IMR-90 (cell line): ENCODE measurements at regions not wholly inside any gene's neighbourhood (a gene's known extent, or its start where the extent isn't known, plus 50 kb on each side); places are given as distances from the start of the nearest gene placed in this dataset.

Experiments
- ATAC-seq: fragments of 200-7000 bp; cut with Tn5 transposase; 2 replicates; pipeline ENCODE4 v1.9.1; 2020; ENCODE audit warnings: low read depth, mild to moderate bottlenecking, moderate library complexity
- BruUV-seq: library from RNA; stranded (reverse); fragments of 400-500 nt; replicated peaks from 2 replicates; lab custom pipeline; 2021; lab: Mats Ljungman, UMichigan
- CTCF ChIA-PET: fragments of 300-600 bp; formaldehyde crosslinking; extraction: SDS; loops from one replicate; lab custom pipeline; 2021; ENCODE audit warnings: antibody characterized with exemption; lab: Yijun Ruan, JAX
- POLR2A ChIA-PET: fragments of 300-600 bp; sonication (Branson Sonifier 250); formaldehyde crosslinking; loops from one replicate; lab custom pipeline; 2022; ENCODE audit warnings: antibody characterized with exemption; ENCODE audit not compliant: unreplicated experiment; lab: Charles Lee
- DNase-seq: peaks from one replicate; pipeline ENCODE4 v3.0.0; 2013
- H2AFZ ChIP-seq: replicated peaks from 2 replicates; pipeline ENCODE3; 2013; ENCODE audit warnings: low read length, mild to moderate bottlenecking; ENCODE audit not compliant: poor library complexity
- H2AK5ac ChIP-seq: 2 replicates; pipeline ENCODE4 v1.6.1; 2013; ENCODE audit warnings: low read depth, low read length, inconsistent platforms
- H2AK9ac ChIP-seq: replicated peaks from 2 replicates; pipeline ENCODE3; 2013; ENCODE audit warnings: mild to moderate bottlenecking, low read depth, low read length, moderate library complexity; ENCODE audit not compliant: poor library complexity
- H2BK120ac ChIP-seq: 2 replicates; pipeline ENCODE4 v1.6.1; 2013; ENCODE audit warnings: low read depth, low read length, inconsistent platforms
- H2BK15ac ChIP-seq: 3 replicates; pipeline ENCODE4 v1.6.1; 2013; ENCODE audit warnings: low read depth, low read length, inconsistent platforms
- H2BK20ac ChIP-seq: 2 replicates; pipeline ENCODE4 v1.6.1; 2013; ENCODE audit warnings: low read depth, mild to moderate bottlenecking, inconsistent platforms, low read length, moderate library complexity
- H2BK5ac ChIP-seq: 2 replicates; pipeline ENCODE4 v1.6.1; 2013; ENCODE audit warnings: mild to moderate bottlenecking, low read depth, low read length, inconsistent platforms; ENCODE audit not compliant: poor library complexity, severe bottlenecking
- H3K14ac ChIP-seq: replicated peaks from 2 replicates; pipeline ENCODE4 v1.6.1; 2013; ENCODE audit warnings: low read depth, low read length, inconsistent platforms
- H3K18ac ChIP-seq: 2 replicates; pipeline ENCODE4 v1.6.1; 2013; ENCODE audit warnings: low read depth, low read length, control low read depth
- H3K23ac ChIP-seq: 2 replicates; pipeline ENCODE4 v1.6.1; 2013; ENCODE audit warnings: low read depth, low read length, inconsistent platforms
- H3K27ac ChIP-seq: 2 replicates; pipeline ENCODE4 v1.5.1; 2013; ENCODE audit warnings: mild to moderate bottlenecking, control low read depth, low read length; ENCODE audit not compliant: insufficient read depth
- H3K27me3 ChIP-seq: 2 replicates; pipeline ENCODE4 v1.6.1; 2013; ENCODE audit warnings: low read length; ENCODE audit not compliant: control insufficient read depth, insufficient read depth
- H3K36me3 ChIP-seq: 2 replicates; pipeline ENCODE4 v1.6.1; 2013; ENCODE audit warnings: low read length, mixed read lengths; ENCODE audit not compliant: control insufficient read depth, insufficient read depth
- H3K4ac ChIP-seq: 2 replicates; pipeline ENCODE4 v1.6.1; 2013; ENCODE audit warnings: low read depth, low read length, inconsistent platforms
- H3K4me1 ChIP-seq: 2 replicates; pipeline ENCODE4 v1.6.1; 2013; ENCODE audit warnings: low read length, mixed read lengths; ENCODE audit not compliant: control insufficient read depth, insufficient read depth
- H3K4me2 ChIP-seq: 2 replicates; pipeline ENCODE4 v1.6.1; 2013; ENCODE audit warnings: low read depth, mild to moderate bottlenecking, control low read depth, low read length, moderate library complexity
- H3K4me3 ChIP-seq: 2 replicates; pipeline ENCODE4 v1.5.1; 2013; ENCODE audit warnings: low read depth, mild to moderate bottlenecking, control low read depth, low read length, moderate library complexity; ENCODE audit not compliant: insufficient read depth
- H3K56ac ChIP-seq: 2 replicates; pipeline ENCODE4 v1.6.1; 2013; ENCODE audit warnings: low read length, inconsistent platforms; ENCODE audit not compliant: insufficient read depth; ENCODE audit errors: extremely low read depth
- H3K79me1 ChIP-seq, 2 experiments: 2 replicates each; pipeline ENCODE4 v1.6.1; 2013; ENCODE audit warnings: low read length in 2 of 2, inconsistent platforms in 1 of 2, low read depth in 1 of 2
- H3K9ac ChIP-seq: 2 replicates; pipeline ENCODE4 v1.6.1; 2013; ENCODE audit warnings: low read depth, low read length, control low read depth
- H3K9me1 ChIP-seq: 2 replicates; pipeline ENCODE4 v1.6.1; 2013; ENCODE audit warnings: low read length, inconsistent platforms; ENCODE audit not compliant: insufficient read depth
- H3K9me3 ChIP-seq: 2 replicates; pipeline ENCODE4 v1.6.1; 2013; ENCODE audit warnings: low read length; ENCODE audit not compliant: control insufficient read depth, insufficient read depth
- H4K20me1 ChIP-seq: 2 replicates; pipeline ENCODE4 v1.6.1; 2013; ENCODE audit warnings: low read length, inconsistent platforms; ENCODE audit not compliant: insufficient read depth
- H4K5ac ChIP-seq: 2 replicates; pipeline ENCODE4 v1.6.1; 2013; ENCODE audit warnings: mild to moderate bottlenecking, low read depth, low read length, control low read depth
- H4K8ac ChIP-seq, 2 experiments: 2 replicates each; pipeline ENCODE4 v1.6.1; 2013; ENCODE audit warnings: low read depth in 2 of 2, low read length in 2 of 2, control low read depth in 1 of 2, inconsistent platforms in 1 of 2
- H4K91ac ChIP-seq: 2 replicates; pipeline ENCODE4 v1.6.1; 2013; ENCODE audit warnings: low read depth, low read length, inconsistent platforms; ENCODE audit not compliant: insufficient read depth
- CEBPB ChIP-seq: IDR thresholded peaks from 2 replicates; pipeline ENCODE4 v1.6.1; 2012; ENCODE audit warnings: low read depth, low read length, improper control_type of control experiment
- MAFK ChIP-seq: IDR thresholded peaks from 2 replicates; pipeline ENCODE4 v1.6.1; 2012; ENCODE audit warnings: low read depth, low read length, improper control_type of control experiment
- MXI1 ChIP-seq: IDR thresholded peaks from 2 replicates; pipeline ENCODE4 v1.6.1; 2012; ENCODE audit warnings: low read depth, mild to moderate bottlenecking, low read length, moderate library complexity, borderline replicate concordance
- RAD21 ChIP-seq: IDR thresholded peaks from 2 replicates; pipeline ENCODE4 v1.6.1; 2012; ENCODE audit warnings: low read length, improper control_type of control experiment
- RCOR1 ChIP-seq: IDR thresholded peaks from 2 replicates; pipeline ENCODE4 v1.6.1; 2012; ENCODE audit warnings: mild to moderate bottlenecking, low read length, improper control_type of control experiment; ENCODE audit not compliant: insufficient replicate concordance
- RFX5 ChIP-seq: IDR thresholded peaks from 2 replicates; pipeline ENCODE4 v1.8.0; 2012; ENCODE audit warnings: low read depth, mild to moderate bottlenecking, low read length, moderate library complexity
- WGBS, 2 experiments: methylation state at CpG; one replicate each; pipeline versions ENCODE4 v1.1.5 to v1.1.7; 2013; ENCODE audit warnings: missing lambda C conversion rate in 2 of 2; ENCODE audit not compliant: insufficient read length in 1 of 2; ENCODE audit errors: extremely low coverage in 2 of 2; 5-methylcytosine and 5-hydroxymethylcytosine counted together
- dilution Hi-C: fragments of 300-500 bp; cut with HindIII; formaldehyde crosslinking; loops from one replicate; pipeline ENCODE4 v1.14.3; 2018; ENCODE audit warnings: low sequenced_read_pairs; ENCODE audit not compliant: unreplicated experiment
- in situ Hi-C: fragments of 300-500 bp; cut with MboI; formaldehyde crosslinking; loops from 3 replicates; pipeline ENCODE4 v1.14.3; 2019; ENCODE audit warnings: low sequenced_read_pairs, inconsistent platforms, mixed read lengths
- intact Hi-C: fragments of 100-400 bp; cut with micrococcal nuclease; formaldehyde crosslinking; loops from 2 replicates; pipeline ENCODE4 v1.10.0; 2022

GRCh38 chr6:26204332-26205160 lies 117.3 kb downstream of the HFE start (continued):
- peak; percentile 66 for TF ChIP-seq RCOR1
- TF ChIP-seq RAD21 = 0 out of 2 replicates have a peak, but pooled peaks have one; percentile 1
- TF ChIP-seq RFX5 = no peak

DNA sequence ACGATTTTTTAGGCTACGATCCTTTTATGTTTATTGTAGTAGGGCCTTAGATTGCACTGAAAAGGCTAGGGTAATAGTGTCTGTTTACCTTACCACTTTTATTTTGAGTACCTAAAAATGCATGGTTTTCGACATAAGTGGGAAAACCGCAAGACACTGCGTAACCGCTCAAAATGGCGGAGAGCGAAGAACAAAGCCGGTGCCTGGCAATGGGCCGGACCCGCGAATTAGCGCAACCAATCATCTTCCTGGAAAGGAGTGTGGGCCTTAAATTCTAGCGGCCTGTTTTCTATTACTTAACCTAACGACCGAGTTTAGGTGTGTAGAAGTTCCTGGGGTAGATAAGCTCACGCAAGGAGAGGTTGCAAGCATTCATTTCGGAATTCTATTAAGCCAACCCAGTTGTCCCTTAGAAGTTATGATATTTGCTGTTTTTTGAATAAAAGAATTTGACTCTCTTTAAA lies 118.0 kb downstream of the HFE start:
- CTCF ChIA-PET = no interaction called here
- in situ Hi-C loops = loop anchor here (25.0 kb wide), 1 partner anchor 1632 kb away; a partner anchor contains a TSS

More for the DNA sequence above, 118.0 kb downstream of the HFE start:
- H3K79me1 ChIP-seq = peaks cover 0 to 5% of the 10 kb centered on the region in 2 experiments; a peak in 2 of 4 replicates
- peak overlapping the region; percentile 96; the same call in 1 of the 2 replicates for H3K18ac ChIP-seq
- no peaks in the 10 kb centered on the region for H4K20me1 ChIP-seq
- H3K27me3 ChIP-seq = no peaks in the 10 kb centered on the region
- TF ChIP-seq MXI1 = 0 out of 2 replicates have a peak, but pooled peaks have one; percentile 27
- TF ChIP-seq CEBPB = peak; percentile 78
- TF ChIP-seq MAFK = no peak
- H2AFZ ChIP-seq = no peak overlapping the region
- BruUV-seq = TSS peak; percentile 90
- peak overlapping the region; percentile 96 for H3K9ac ChIP-seq
- peak overlapping the region; percentile 98; the same call in 1 of the 2 replicates for H4K5ac ChIP-seq
- H2BK15ac ChIP-seq = no peak overlapping the region; the same call in 2 of the 3 replicates
- H3K9me1 ChIP-seq = no peaks in the 10 kb centered on the region
- peak overlapping the region; percentile 62; the same call in 1 of the 2 replicates for H3K14ac ChIP-seq
- peak overlapping the region; percentile 78 to 85 for H4K8ac ChIP-seq
- H2BK5ac ChIP-seq = peak overlapping the region; percentile 94
- H2BK20ac ChIP-seq = no peak overlapping the region
- DNase-seq (peak; percentile 91), ATAC-seq (peak; percentile 24; the same call in 1 of the 2 replicates)
- peak overlapping the region; percentile 58; the same call in 1 of the 2 replicates for H2BK120ac ChIP-seq
- no peak overlapping the region for H2AK9ac ChIP-seq
- H2AK5ac ChIP-seq = no peak overlapping the region
- peak overlapping the region; percentile 83 for H3K56ac ChIP-seq
- H3K36me3 ChIP-seq = no peaks in the 10 kb centered on the region
- dilution Hi-C loops (no loop called here), intact Hi-C loops (loop anchor here (1.0 to 2.0 kb wide), 2 partner anchors 11 to 46 kb away; a partner anchor contains a TSS)
- H3K4me3 ChIP-seq = peak overlapping the region; percentile 88
- H3K9me3 ChIP-seq = no peaks in the 10 kb centered on the region
- H4K91ac ChIP-seq = peak overlapping the region; percentile 61; the same call in 1 of the 2 replicates
- POLR2A ChIA-PET = interaction anchor here (0.5 to 2.2 kb wide), 7 partner anchors 8 to 1667 kb away, joined by 3 to 22 read pairs (median 4); a partner anchor contains a TSS
- no peaks in the 10 kb centered on the region for H3K4me1 ChIP-seq
- peak overlapping the region; percentile 95 for H3K27ac ChIP-seq
- H3K4ac ChIP-seq = peak overlapping the region; percentile 51
- H3K4me2 ChIP-seq = peak overlapping the region; percentile 96; the same call in 1 of the 2 replicates
- peak overlapping the region; percentile 95; the same call in 1 of the 2 replicates for H3K23ac ChIP-seq
- WGBS, 2 experiments = no CpG with 5 or more reads among the region's 18 CpGs
